CD4-positive, alpha-beta T cell treated with Interleukin-10 for 1 hour (primary cell): ENCODE measurements at regions not wholly inside any gene's neighbourhood (a gene's known extent, or its start where the extent isn't known, plus 50 kb on each side); places are given as distances from the start of the nearest gene placed in this dataset.

Source experiments
- DNase-seq: peaks from one replicate; pipeline ENCODE4 v3.0.0-alpha.2; 2020

DNA sequence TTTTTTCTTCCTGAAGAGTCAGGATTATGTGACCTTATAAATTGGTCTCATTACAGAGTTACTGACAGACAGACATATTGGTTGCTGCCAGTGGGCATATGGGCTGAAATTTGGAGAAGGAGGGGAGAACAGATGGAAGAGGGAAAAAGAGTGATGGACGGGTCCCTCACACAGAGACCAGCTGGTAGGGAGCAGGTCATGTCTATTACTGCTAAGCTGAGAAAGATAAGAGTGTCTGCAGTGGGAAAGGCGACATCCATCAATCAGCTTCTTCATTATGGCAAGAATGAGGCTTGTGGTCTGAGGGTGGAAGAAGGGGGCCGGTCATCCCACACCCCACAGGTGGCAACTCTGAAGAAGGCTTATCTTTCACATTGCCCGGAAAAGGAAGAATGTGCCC is 353.8 kb upstream of the RSPO3 start:
- no peak for DNase-seq

DNA sequence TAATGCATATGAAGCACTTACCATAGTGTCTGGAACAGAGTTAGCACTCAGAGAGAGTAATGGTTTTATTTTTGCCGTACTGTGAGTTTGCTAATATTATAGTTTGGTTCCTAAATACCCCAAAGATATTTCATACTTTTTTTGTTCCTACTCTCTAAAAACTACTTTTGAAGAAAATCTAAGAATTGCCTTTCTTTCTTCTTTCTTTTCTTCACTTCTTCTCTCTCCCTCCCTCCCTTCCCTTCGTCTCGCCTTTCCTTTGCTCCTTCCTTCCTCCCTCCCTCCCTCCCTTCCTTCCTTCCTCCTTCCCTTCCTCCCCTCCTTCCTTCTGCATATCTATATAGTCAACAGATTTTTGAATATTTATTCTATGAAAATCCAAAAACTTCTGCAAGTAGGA is 351.7 kb upstream of the RSPO3 start:
- no peak for DNase-seq

DNA sequence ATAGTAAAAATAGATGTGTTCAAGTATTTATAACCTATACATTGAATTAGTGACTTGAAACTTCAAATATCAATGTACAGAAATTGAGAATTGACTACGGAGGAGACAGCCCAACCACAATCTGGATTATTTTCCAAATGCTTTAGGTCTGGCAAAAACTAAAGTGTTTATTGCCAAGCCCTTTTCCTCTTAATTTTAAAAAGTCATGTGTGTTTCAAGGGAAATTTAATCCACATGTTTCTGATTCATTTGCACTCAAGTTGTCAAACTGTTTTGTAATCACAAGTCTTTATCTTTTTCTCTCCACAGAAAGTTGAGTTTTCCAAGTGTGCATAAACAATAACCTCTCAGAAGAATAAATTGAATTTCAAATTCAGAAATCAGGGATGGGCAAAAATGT is 350.8 kb upstream of the RSPO3 start:
- DNase-seq, result no peak

DNA sequence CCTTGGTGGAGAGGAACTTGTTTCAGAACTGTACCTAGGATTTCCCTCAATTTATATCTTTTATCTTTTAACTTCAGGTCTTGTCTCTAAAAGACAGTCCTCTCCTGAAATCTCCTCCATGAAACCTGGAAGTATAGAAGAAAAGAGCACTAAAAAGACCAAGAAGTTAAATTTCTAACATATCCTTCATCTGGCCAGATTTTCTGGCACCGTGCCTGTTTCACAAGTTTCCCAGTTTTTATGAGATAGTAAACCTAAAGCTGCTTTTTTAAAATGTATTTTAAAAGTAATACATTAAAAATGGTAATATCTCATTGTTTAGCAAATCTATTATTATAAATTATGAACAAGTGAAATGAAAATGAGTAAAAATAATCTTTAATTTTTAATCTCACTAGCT is 348.3 kb upstream of the RSPO3 start:
- DNase-seq, result no peak

DNA sequence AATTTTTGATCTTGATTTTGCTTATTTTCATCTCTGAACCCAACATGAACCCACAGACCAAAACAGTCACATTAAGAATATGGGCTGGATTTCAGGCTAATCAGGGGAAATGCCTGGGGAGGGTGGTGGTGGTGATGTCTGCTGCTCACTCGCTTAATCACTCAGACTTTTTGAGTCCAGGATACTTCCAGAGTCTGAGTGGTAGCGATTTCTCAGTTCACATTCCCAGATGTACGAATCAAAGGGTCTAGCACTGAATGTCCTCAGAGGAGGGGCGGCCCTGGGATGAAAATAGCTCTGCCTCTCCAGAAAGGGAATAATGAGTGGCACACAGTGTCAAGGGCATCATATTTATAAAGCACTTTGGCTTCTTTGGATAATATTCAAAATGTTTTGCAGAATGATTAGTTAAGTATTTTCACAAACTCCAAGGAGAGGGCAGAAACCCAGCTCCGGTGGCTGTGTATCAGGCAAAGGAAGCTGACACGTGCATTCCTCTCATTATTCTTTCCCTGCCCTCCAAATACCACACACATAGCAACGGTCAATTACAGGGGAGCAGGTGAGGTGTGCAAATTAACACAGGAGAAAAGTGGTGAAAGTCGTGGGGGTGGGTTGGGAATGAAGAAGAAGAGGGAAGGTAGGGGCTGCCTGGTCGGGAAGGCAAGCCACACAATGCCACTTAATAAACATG is 345.2 kb upstream of the RSPO3 start:
- DNase-seq, result no peak

DNA sequence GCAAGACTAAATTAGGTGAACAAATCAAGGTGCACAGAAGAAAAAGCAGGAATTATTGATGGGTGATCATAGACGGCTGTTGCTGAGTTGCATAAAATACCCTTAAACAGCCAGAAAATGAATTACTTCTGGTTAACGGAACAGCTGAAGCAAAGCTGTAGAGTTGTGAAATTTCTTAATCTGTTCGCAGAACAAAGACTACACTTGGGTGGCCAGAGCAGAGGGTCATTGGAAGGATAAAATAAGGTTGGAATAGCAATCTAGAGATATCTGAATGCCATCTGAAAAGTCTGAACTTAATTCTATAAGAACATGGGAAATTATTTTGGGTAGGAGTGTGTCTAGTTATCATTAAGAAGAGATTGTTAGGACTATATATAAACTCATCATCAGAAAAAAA is 339.1 kb upstream of the RSPO3 start:
- no peak for DNase-seq

DNA sequence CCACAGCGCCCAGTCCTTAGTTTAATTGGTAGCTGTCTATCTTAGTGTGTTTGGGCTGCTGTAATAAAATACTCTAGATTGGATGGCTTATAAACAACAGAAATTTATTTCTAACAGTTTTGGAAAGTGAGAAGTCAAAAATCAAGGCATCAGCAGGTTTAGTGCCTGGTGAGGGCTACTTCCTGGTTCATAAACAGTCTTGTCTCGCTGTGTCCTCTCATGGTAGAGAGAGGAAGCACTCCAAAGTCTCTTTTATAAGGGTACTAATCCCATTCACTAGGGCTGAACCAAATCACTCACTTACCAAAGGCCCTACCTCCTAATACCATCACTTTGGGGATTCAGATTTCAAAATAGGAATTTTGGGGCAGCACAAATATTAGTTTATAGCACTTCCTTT is 336.9 kb upstream of the RSPO3 start:
- DNase-seq, result no peak

DNA sequence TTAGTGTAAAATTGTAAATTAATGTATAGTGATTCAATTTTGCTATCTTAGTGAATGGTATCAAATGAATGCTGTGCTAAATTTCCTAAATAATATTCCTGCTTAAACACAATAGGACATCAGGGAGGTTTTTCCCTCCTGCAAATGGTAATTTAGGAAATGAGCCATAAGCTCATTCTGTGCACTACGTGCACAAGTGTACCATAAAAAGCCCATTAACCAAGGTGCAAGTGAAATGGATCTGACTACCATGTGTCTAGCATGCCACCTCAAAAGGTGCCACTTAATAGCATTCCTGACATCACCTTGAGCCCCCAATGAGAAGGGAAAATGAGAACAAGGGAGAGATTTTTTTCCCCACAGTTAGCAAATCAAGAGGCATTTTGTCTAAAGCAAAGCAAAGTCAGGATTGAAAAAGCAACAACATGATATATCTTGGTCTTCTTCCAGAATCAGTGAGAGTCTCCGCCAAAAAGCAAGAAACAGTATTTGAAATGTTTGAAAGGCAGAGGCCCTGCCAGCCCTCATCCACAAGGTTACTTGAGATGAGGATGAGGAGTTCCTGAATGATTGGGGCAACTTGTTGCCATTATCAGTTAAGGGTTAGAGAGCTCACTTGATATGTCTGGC is 334.2 kb upstream of the RSPO3 start:
- DNase-seq, result no peak

DNA sequence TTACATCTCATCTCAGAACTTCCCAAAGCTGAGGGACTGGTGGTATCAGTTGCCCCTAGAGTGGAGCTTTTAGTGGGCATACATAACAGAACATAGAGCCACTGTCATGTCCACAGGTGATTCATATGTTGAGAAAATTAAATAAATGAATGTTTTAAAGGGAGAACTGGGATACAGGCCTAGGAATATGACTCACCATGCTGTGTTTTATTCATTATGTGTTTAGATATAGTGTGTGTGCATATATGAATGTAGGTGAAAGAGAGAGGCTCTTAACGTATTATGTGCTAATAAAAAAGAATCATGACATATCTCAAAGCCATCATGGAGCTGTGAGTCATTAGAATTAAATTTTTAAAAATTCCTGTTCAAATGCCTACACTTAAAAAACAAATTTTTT is 332.2 kb upstream of the RSPO3 start:
- no peak for DNase-seq

DNA sequence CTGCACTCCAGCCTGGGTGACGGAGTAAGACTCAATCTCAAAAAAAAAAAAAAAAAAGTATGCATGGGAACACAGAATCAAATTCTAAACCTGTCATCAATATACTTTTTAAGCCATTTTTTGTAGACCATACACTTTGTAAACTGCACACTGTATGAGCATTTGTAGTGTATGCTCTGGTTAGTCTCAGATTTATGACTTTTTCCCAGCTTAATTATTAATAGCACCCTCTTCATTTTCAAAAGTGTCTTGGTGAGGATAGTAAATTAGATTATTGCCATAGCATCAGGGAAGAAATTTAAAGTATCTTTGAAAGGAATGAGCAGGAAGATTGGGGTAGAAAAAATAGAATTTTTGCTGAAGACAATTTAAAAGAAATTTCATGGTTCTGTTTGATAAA is 330.8 kb upstream of the RSPO3 start:
- no peak for DNase-seq

DNA sequence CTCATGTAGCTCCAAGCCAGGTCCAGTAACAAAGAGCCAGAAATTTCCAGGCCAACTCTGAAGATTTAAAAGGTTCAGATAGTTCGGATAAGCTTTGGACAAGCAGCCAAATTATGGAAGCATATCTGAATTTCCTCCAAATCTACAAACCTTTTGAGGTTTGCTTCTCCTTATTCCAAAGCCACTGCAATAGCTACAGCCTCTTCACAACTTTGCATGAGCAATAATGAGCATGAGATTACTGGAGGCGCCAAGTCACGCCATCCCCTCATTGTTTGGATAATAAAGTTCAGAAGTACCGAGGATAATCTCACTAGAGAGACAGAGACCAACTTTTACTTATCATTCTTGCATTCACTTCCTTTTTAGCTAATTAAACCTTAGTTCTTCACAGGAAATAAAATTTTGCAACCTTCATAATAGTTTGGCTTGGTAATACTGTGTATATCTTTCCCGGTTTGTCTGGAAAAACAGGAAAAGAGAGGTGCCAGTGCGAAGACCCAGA is 329.6 kb upstream of the RSPO3 start:
- DNase-seq, result no peak

DNA sequence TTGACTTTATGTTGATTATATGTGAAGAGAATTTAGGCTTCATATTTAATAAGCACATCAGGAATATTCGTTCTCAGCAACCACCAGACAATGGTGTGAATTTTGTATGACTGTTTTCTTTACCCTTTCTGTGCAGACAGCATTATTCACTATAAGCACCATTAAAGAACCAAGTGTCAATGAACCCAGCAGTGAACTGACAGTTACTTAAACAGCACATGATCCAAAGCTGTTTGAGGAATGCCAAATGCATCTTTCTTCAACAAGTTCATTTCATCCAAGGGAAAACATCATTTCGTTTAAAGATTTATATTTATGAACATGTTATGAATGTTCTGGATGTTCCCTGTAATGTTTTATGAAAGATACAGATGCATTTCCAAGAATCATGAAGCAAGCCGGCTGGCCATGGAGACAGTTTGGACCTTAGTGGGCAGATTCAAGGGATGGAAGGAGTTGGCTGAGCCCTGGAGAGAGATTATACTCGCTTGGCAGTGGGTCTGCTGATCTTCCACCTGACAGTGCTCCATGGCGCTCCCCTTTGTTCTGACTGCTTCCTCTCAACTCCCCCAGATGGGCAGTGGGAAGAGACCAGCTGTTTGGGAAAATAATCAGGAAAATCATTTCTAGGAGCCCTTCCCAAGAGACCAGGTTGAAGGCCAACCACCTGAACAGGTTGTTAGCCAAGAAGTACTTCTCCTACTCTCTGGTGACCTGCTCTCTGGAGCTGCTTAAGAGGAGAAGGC is 326.0 kb upstream of the RSPO3 start:
- no peak for DNase-seq

DNA sequence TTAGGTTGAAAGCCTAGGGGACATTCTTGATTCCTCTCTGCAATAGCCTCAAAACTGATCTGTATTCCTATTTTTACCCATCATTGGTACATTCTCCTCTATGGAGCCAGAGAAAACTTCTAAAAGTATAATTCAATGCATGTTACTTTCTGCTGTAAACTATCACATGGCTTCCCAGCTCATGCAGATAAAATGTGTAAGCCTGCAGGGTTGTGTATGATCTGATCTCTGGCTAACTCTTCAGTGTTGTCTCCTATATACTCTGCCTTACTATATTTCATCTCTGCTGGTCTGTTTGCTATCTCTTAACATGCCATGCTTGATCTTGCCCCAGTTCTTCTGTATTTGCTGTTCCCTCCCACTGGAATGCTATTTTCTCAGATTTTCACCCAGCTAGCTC is 323.3 kb upstream of the RSPO3 start:
- DNase-seq, result no peak

DNA sequence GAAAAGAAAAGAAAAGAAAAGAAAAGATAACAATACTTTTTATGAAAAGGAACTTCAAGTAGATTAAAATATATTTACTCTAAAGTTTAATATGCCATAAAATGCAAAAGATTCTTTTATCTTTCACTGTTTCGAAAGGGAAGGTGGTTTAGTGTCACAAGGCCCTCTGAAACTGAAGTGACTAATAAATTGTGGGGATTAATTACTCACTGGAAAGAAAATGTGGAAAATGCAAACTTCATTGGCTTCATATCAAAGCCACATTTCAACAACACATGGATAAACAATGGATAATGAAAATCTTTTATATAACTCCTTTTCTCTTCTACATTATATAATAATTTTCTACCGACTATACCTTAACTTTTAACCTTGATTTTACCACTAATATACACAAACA is 320.5 kb upstream of the RSPO3 start:
- DNase-seq, result no peak

DNA sequence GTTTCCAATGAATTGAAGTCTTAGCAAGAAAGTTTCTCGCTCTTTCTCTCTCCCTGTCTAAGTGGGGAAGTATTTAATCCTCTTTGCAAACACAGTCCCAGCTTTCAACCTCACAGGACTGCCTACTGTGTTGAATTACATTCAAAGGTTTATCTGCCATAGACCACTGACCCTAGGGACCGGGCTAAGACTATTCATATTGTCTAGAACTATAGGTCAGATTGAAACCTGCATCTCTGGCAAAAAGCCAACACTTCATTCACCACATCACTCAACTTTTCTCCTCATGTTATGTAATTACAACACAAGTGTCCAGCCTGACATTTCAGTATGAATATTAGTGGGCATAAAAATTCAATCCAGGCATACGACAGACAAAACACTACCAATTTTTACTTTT is 314.7 kb upstream of the RSPO3 start:
- no peak for DNase-seq

DNA sequence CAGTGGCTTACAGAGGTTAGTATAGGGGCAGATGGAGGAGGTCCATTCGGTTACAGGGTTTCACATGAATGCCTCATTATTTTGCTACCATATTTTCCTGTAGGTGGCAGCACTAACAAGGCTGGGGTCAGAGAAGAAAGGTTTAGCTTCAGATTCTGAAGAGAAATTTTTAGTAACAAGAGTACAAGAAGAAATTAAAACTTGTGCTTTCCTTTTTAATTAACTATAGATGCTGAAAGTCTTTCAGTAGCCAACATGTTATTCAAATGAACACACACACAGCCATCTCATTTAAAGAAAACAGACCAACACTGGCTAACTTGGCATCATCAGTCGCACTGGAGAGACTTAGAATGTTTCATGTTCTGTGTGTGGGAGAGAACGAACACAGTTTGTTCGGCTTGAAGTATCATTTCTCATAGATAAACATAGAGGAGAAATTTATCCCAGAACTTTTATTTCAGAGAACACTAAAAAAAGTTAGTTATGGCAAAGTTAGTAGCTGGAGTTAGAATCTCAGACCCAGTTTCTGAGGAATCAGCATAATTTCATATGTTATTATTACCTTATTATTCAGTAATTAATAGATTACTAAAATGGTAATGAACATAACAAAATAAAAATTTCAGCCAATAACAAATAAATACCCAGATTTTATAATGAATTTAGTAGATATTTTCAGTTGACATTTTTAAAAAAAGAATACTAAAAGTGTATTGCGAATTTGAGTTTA is 314.0 kb upstream of the RSPO3 start:
- peak; percentile 4 for DNase-seq

DNA sequence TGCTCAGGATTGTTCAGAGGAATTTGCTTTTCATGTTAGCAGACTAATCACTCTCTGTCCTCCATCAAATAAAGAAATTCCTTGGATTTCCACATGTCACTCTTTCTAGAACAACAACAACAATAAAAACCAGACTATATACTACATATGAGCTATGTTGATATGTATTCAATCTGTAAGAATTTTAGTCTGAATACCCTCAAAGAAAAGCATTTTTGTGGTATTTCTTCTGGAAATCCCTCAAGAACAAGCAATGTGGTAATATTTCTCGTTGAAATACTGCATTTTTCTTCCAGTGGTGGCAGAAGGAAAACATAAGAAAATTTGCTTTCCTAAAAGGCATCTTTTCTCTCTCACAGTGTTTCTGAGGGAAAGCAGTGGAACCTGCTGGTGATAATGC is 312.6 kb upstream of the RSPO3 start:
- no peak for DNase-seq

DNA sequence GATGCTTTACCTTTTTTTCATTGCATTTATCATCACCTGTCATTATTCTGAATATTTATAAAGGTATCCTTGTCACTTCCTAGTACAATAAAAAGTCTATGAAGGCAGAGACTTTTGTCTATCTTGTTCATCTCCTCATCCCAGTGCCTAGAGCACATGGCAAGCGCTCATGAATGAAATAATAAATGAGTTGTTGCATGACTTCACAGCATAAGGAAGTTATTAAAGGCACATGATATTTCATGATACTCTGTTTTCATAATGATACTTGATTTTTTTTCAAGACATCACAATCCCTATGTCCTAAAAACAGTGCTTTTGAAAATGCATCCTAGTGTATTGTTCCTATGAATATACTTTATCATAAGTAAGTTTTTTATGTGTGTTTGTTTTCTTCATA is 310.6 kb upstream of the RSPO3 start:
- DNase-seq, result no peak

DNA sequence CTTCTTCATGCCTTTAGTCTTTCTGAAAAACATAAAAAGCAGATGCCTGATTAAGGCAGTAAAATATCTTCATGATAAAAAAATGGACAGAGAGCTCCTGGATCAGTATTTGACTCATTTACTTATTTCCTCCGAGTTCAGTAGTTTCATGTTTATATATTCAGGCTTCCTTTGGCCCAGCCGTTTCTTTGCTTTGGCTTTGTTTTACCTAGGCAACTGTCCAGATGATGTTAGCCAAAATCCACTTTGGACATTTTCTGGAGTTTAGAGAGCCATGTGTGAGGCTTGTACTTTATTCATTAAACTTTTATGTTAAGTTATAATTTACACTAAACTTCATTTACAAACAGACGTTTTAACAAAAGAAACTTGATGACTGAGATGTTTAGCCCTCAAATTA is 307.1 kb upstream of the RSPO3 start:
- DNase-seq, result no peak

DNA sequence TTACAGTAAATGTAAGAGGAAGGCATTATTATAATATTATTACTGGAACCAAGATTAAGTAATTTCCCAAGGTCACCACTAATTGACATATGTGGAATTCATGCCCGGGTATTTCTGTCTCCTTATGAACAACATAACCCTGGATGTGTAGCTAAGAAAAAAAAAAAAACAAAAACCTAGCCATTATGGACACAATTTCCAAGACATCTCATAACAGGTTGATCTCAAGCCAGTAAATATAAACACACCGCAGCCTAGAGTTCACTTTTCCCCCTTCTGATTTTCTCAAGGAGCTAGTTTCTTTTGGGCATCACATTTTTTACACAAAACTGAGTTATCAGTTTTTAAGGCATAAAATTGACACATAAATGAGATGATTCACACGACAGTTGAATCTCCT is 306.5 kb upstream of the RSPO3 start:
- no peak for DNase-seq

DNA sequence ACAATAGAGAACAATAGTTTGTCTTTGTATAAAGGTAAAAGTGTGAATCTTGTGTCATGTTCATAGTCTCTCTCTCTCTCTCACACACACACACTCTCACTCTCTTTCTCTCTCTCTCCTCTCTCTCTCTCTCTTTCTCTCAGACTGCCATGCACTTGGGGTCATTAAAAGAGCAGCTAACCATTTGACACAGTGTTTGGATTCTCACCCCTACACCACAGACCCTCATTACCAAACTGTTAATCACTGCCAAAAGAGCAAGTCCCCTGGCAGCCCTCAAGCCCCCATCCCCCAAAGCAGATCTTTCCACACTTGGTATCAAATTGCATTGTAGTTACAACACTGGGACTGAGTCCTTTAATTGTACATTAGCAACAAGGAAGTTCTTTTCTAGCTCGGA is 305.8 kb upstream of the RSPO3 start:
- no peak for DNase-seq

DNA sequence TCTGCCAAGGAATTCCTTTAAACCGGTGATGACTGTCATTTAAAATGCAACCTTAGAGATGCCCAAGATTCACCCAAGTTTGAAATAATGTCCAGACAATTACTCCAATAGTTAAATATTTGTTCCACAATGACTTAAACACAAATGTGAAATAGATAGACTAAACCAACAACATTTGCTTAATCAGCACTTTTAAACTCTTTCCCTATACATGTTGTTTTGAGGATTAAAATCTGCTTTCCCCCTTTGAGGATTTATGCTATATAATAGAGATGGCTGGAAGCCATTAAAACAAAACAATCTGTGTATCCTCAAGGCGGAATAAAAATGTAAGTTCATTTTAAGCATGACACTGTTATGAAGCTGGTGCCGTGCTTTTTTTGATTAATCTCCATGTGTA is 297.8 kb upstream of the RSPO3 start:
- DNase-seq, result no peak

DNA sequence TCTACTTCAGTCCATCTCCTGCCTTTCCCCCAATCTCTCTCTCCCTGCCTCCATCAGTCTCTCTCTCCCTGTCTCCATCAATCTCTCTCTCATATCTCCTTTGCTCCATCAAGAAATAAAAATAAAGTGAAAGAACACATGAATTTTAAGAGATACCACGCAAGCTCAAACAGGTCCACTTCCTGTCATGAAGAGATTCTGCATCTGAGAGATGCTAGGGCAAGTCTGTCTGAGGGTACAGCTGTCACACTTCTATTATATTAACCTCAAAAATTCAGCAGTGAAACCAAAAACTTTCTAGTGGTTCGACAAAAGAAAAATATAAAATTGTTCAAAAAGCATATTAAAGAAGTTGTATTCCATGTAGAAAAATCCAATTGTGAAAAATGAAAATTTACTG is 296.8 kb upstream of the RSPO3 start:
- DNase-seq, result no peak

DNA sequence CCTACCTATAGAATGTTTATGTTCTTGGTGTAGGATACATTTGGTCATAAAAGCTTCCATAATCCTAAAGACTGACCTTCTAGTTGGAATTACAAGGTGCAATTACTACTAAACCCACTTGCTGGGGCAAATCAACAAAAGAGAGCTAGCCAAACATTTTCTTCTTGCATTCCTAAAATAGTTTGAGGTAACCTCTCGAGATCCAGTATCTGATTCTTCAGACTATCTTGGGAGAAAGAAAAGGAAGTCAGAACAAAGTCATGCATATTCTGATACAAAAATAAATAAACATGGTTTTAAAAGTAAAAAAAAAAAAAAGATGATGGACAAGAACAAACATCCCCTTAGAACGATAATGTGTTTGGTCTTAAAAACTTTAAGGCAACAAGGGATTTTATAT is 294.2 kb upstream of the RSPO3 start:
- DNase-seq, result no peak
